NB4 (cell line): ENCODE measurements at regions not wholly inside any gene's neighbourhood (a gene's known extent, or its start where the extent isn't known, plus 50 kb on each side); places are given as distances from the start of the nearest gene placed in this dataset.

Source experiments
- CTCF ChIP-seq: IDR thresholded peaks from one replicate; pipeline ENCODE4 v1.5.1; 2012; ENCODE audit warnings: low read depth, low read length
- MYC ChIP-seq: IDR thresholded peaks from 2 replicates; pipeline ENCODE4 v1.6.1; 2011; ENCODE audit warnings: low read depth, low read length
- POLR2A ChIP-seq: IDR thresholded peaks from 2 replicates; pipeline ENCODE4 v1.6.1; 2011; ENCODE audit warnings: mild to moderate bottlenecking; ENCODE audit not compliant: insufficient read length; ENCODE audit errors: extremely low read depth

DNA sequence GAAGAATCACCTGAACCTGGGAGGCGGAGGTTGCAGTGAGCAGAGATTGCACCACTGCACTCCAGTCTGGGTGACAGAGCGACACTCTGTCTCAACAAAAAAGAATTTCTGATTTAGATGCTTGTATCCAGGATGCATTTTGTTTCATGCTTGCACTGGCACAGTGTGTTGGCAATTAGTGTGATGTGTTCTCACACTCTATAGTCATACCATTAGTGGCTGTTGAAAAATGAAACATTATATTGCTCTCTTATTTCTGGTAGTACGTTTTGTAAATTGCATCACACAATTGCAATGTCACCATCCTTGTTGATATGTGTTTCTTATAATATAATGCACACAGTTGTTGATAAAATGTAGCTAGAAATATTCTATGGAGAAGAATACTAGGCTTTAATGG is 51.3 kb upstream of the RMST start:
- TF ChIP-seq CTCF (no peak), POLR2A (no peak), MYC (no peak)
